ENCODE measurements at regions not wholly inside any gene's neighbourhood (a gene's known extent, or its start where the extent isn't known, plus 50 kb on each side); places are given as distances from the start of the nearest gene placed in this dataset.

- no CpG with 5 or more reads among the region's 2 CpGs for WGBS, 2 donors (ENCODE audit: extremely low coverage in 2 of 2, insufficient read length in 2 of 2, insufficient replicate concordance in 1 of 2)
- no peak overlapping the region for H2BK120ac ChIP-seq (ENCODE audit: low read depth, low read length)
- H3K9me3 ChIP-seq (replicated peaks in 1 of 2; ENCODE audit: control insufficient read depth in 2 of 2, insufficient read depth in 1 of 2, low read depth in 1 of 2, low read length in 2 of 2), result no peaks in the 10 kb centered on the region
- no peak overlapping the region for H2AK5ac ChIP-seq (ENCODE audit: low read depth, low read length)
- no peak overlapping the region for H3K9ac ChIP-seq (ENCODE audit: low read depth, low read length, poor library complexity)
- no peaks in the 10 kb centered on the region for H3K79me1 ChIP-seq (ENCODE audit: low read depth, low read length)
- H3K36me3 ChIP-seq (replicated peaks in 1 of 2; ENCODE audit: control insufficient read depth in 2 of 2, insufficient read depth in 2 of 2, low read length in 2 of 2), result no peaks in the 10 kb centered on the region
- H4K8ac ChIP-seq (ENCODE audit: low read depth, low read length), result no peak overlapping the region
- H4K91ac ChIP-seq (ENCODE audit: low read depth, low read length, poor library complexity), result no peak overlapping the region
- H3K4ac ChIP-seq (ENCODE audit: low read length), result no peak overlapping the region
- H3K4me1 ChIP-seq (ENCODE audit: control insufficient read depth in 2 of 2, insufficient read depth in 1 of 2, low read depth in 1 of 2, low read length in 2 of 2), result peaks cover 0 to 12% of the 10 kb centered on the region in 2 donors
- H3K27ac ChIP-seq (replicated peaks; ENCODE audit: low read length), result no peak overlapping the region
- no peaks in the 10 kb centered on the region for H3K27me3 ChIP-seq (ENCODE audit: control insufficient read depth in 3 of 3, insufficient read depth in 3 of 3, low read depth in 1 of 3, low read length in 3 of 3)
- H3K18ac ChIP-seq (ENCODE audit: low read length), result no peak overlapping the region
- no peak overlapping the region for H2BK12ac ChIP-seq (ENCODE audit: low read length)
- H3K23ac ChIP-seq (ENCODE audit: low read depth, low read length, poor library complexity), result no peak overlapping the region
- no peak overlapping the region for H2BK5ac ChIP-seq (ENCODE audit: low read length)
- DNase-seq (ENCODE audit: low spot score), result no peak
- no peak overlapping the region for H2BK15ac ChIP-seq (ENCODE audit: low read length)
- H3K14ac ChIP-seq (ENCODE audit: low read length), result no peak overlapping the region
- H2AFZ ChIP-seq (ENCODE audit: low read length), result no peak overlapping the region
- H3K4me2 ChIP-seq (ENCODE audit: insufficient read depth, low read length, poor library complexity, severe bottlenecking), result no peak overlapping the region
- no peak overlapping the region for H3K4me3 ChIP-seq (ENCODE audit: low read length in 2 of 2)
Measured at GRCh38 chr5:175219366-175219765, 224.6 kb downstream of the DRD1 start.

- Histone ChIP-seq H3K9me3 (replicated peaks in 1 of 2; ENCODE audit: control insufficient read depth in 2 of 2, insufficient read depth in 1 of 2, low read depth in 1 of 2, low read length in 2 of 2) (no peaks in the 10 kb centered on the region), H3K4me1 (ENCODE audit: control insufficient read depth in 2 of 2, insufficient read depth in 1 of 2, low read depth in 1 of 2, low read length in 2 of 2) (peaks cover 0 to 6% of the 10 kb centered on the region in 2 donors), H2AFZ (ENCODE audit: low read length) (no peak overlapping the region), H3K18ac (ENCODE audit: low read length) (no peak overlapping the region), H3K14ac (ENCODE audit: low read length) (no peak overlapping the region), H2AK5ac (ENCODE audit: low read depth, low read length) (no peak overlapping the region), H2BK12ac (ENCODE audit: low read length) (no peak overlapping the region), H2BK5ac (ENCODE audit: low read length) (no peak overlapping the region), H3K79me1 (ENCODE audit: low read depth, low read length) (no peaks in the 10 kb centered on the region), H3K23ac (ENCODE audit: low read depth, low read length, poor library complexity) (no peak overlapping the region), H3K4me3 (ENCODE audit: low read length in 2 of 2) (no peak overlapping the region), H4K91ac (ENCODE audit: low read depth, low read length, poor library complexity) (no peak overlapping the region), H4K8ac (ENCODE audit: low read depth, low read length) (no peak overlapping the region), H2BK120ac (ENCODE audit: low read depth, low read length) (no peak overlapping the region), H3K27ac (replicated peaks; ENCODE audit: low read length) (no peak overlapping the region), H2BK15ac (ENCODE audit: low read length) (peak overlapping the region; percentile 73), H3K4ac (ENCODE audit: low read length) (no peak overlapping the region), H3K36me3 (replicated peaks in 1 of 2; ENCODE audit: control insufficient read depth in 2 of 2, insufficient read depth in 2 of 2, low read length in 2 of 2) (no peaks in the 10 kb centered on the region), H3K9ac (ENCODE audit: low read depth, low read length, poor library complexity) (no peak overlapping the region), H3K27me3 (ENCODE audit: control insufficient read depth in 3 of 3, insufficient read depth in 3 of 3, low read depth in 1 of 3, low read length in 3 of 3) (no peaks in the 10 kb centered on the region), H3K4me2 (ENCODE audit: insufficient read depth, low read length, poor library complexity, severe bottlenecking) (no peak overlapping the region)
- DNase-seq (ENCODE audit: low spot score), result no peak
- no CpG with 5 or more reads among the region's 6 CpGs for WGBS, 2 donors (ENCODE audit: extremely low coverage in 2 of 2, insufficient read length in 2 of 2, insufficient replicate concordance in 1 of 2)
Measured at GRCh38 chr5:175216991-175217390, 227.0 kb downstream of the DRD1 start.

DNA sequence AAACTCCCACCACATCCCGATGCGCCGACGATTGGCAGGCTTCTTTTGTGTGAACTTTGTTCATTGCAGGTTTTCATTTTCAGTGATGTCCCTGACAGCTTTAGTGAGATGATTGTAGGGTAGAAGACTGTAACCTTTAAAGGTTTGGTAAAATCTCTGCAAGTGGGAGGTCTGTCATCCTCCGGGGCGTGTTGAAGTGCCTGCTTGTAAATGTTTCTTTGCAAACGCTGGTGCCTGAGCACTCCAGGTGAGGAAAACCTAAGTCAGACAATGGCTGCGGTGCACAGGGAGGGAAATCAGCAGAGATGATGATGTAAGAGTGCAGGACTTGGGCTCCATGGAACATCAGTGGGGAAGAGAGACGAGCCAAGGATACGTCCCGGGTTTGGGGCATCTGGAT is 228.1 kb downstream of the DRD1 start:
- no peak overlapping the region for H4K91ac ChIP-seq (ENCODE audit: low read depth, low read length, poor library complexity)
- H3K14ac ChIP-seq (ENCODE audit: low read length), result no peak overlapping the region
- no peak overlapping the region for H3K18ac ChIP-seq (ENCODE audit: low read length)
- no peak overlapping the region for H2BK120ac ChIP-seq (ENCODE audit: low read depth, low read length)
- no peak for DNase-seq (ENCODE audit: low spot score)
- H3K4me1 ChIP-seq (ENCODE audit: control insufficient read depth in 2 of 2, insufficient read depth in 1 of 2, low read depth in 1 of 2, low read length in 2 of 2), result peaks cover 0 to 6% of the 10 kb centered on the region in 2 donors
- H2BK15ac ChIP-seq (ENCODE audit: low read length), result no peak overlapping the region
- H3K23ac ChIP-seq (ENCODE audit: low read depth, low read length, poor library complexity), result no peak overlapping the region
- no peak overlapping the region for H2AK5ac ChIP-seq (ENCODE audit: low read depth, low read length)
- H2AFZ ChIP-seq (ENCODE audit: low read length), result no peak overlapping the region
- H3K27me3 ChIP-seq (ENCODE audit: control insufficient read depth in 3 of 3, insufficient read depth in 3 of 3, low read depth in 1 of 3, low read length in 3 of 3), result no peaks in the 10 kb centered on the region
- no peak overlapping the region for H3K4ac ChIP-seq (ENCODE audit: low read length)
- no peaks in the 10 kb centered on the region for H3K79me1 ChIP-seq (ENCODE audit: low read depth, low read length)
- no peak overlapping the region for H4K8ac ChIP-seq (ENCODE audit: low read depth, low read length)
- H3K9ac ChIP-seq (ENCODE audit: low read depth, low read length, poor library complexity), result no peak overlapping the region
- H3K4me3 ChIP-seq (ENCODE audit: low read length in 2 of 2), result no peak overlapping the region
- no peak overlapping the region for H3K4me2 ChIP-seq (ENCODE audit: insufficient read depth, low read length, poor library complexity, severe bottlenecking)
- H3K27ac ChIP-seq (replicated peaks; ENCODE audit: low read length), result no peak overlapping the region
- no peak overlapping the region for H2BK12ac ChIP-seq (ENCODE audit: low read length)
- H3K9me3 ChIP-seq (replicated peaks in 1 of 2; ENCODE audit: control insufficient read depth in 2 of 2, insufficient read depth in 1 of 2, low read depth in 1 of 2, low read length in 2 of 2), result no peaks in the 10 kb centered on the region
- H2BK5ac ChIP-seq (ENCODE audit: low read length), result no peak overlapping the region
- WGBS, 2 donors (ENCODE audit: extremely low coverage in 2 of 2, insufficient read length in 2 of 2, insufficient replicate concordance in 1 of 2), result no CpG with 5 or more reads among the region's 11 CpGs
- H3K36me3 ChIP-seq (replicated peaks in 1 of 2; ENCODE audit: control insufficient read depth in 2 of 2, insufficient read depth in 2 of 2, low read length in 2 of 2), result no peaks in the 10 kb centered on the region

DNA sequence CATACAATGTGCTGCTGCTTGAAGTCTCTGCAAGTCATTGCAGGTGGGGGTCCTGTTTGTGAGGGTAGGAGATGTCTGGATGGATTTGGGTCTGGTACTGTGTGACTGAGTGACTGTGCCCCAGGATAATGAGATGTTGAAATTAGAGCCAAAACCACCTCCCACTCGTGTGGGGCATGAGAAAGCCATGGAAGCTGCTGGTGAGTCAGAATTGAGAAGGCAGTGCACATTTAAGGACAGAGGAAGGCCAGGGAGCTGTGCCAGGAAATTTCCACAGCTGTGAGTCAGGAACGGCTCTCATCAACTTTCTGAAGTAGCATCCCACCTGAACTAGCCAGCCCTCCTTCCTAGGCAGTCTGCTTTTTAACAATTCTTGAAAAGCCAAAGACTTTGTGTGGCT is 229.8 kb downstream of the DRD1 start:
- H3K9me3 ChIP-seq (replicated peaks in 1 of 2; ENCODE audit: control insufficient read depth in 2 of 2, insufficient read depth in 1 of 2, low read depth in 1 of 2, low read length in 2 of 2), result no peaks in the 10 kb centered on the region
- H2BK120ac ChIP-seq (ENCODE audit: low read depth, low read length), result no peak overlapping the region
- no peak overlapping the region for H3K23ac ChIP-seq (ENCODE audit: low read depth, low read length, poor library complexity)
- no peak overlapping the region for H2BK5ac ChIP-seq (ENCODE audit: low read length)
- H3K27ac ChIP-seq (replicated peaks; ENCODE audit: low read length), result no peak overlapping the region
- no peaks in the 10 kb centered on the region for H3K79me1 ChIP-seq (ENCODE audit: low read depth, low read length)
- H3K27me3 ChIP-seq (ENCODE audit: control insufficient read depth in 3 of 3, insufficient read depth in 3 of 3, low read depth in 1 of 3, low read length in 3 of 3), result no peaks in the 10 kb centered on the region
- WGBS, 2 donors (ENCODE audit: extremely low coverage in 2 of 2, insufficient read length in 2 of 2, insufficient replicate concordance in 1 of 2), result no CpG with 5 or more reads among the region's 2 CpGs
- peaks cover 0 to 6% of the 10 kb centered on the region in 2 donors for H3K4me1 ChIP-seq (ENCODE audit: control insufficient read depth in 2 of 2, insufficient read depth in 1 of 2, low read depth in 1 of 2, low read length in 2 of 2)
- H3K4me2 ChIP-seq (ENCODE audit: insufficient read depth, low read length, poor library complexity, severe bottlenecking), result no peak overlapping the region
- H4K91ac ChIP-seq (ENCODE audit: low read depth, low read length, poor library complexity), result no peak overlapping the region
- H3K4me3 ChIP-seq (ENCODE audit: low read length in 2 of 2), result no peak overlapping the region
- no peak overlapping the region for H3K18ac ChIP-seq (ENCODE audit: low read length)
- no peak overlapping the region for H2BK12ac ChIP-seq (ENCODE audit: low read length)
- H3K36me3 ChIP-seq (replicated peaks in 1 of 2; ENCODE audit: control insufficient read depth in 2 of 2, insufficient read depth in 2 of 2, low read length in 2 of 2), result no peaks in the 10 kb centered on the region
- H4K8ac ChIP-seq (ENCODE audit: low read depth, low read length), result no peak overlapping the region
- DNase-seq (ENCODE audit: low spot score), result no peak
- no peak overlapping the region for H3K9ac ChIP-seq (ENCODE audit: low read depth, low read length, poor library complexity)
- H2BK15ac ChIP-seq (ENCODE audit: low read length), result no peak overlapping the region
- H3K4ac ChIP-seq (ENCODE audit: low read length), result no peak overlapping the region
- H2AK5ac ChIP-seq (ENCODE audit: low read depth, low read length), result no peak overlapping the region
- H2AFZ ChIP-seq (ENCODE audit: low read length), result no peak overlapping the region
- no peak overlapping the region for H3K14ac ChIP-seq (ENCODE audit: low read length)

Measured in neuronal stem cell (in vitro differentiated cells).